ENCODE measurements at regions not wholly inside any gene's neighbourhood (a gene's known extent, or its start where the extent isn't known, plus 50 kb on each side); places are given as distances from the start of the nearest gene placed in this dataset.

GRCh38 chr2:118622108-118622507 lies 225.3 kb downstream of the EN1 start:
- Mint-ChIP-seq H3K9me3 (peaks cover 1% of the 10 kb centered on the region), H3K27me3 (peaks cover 5% of the 10 kb centered on the region), H3K4me1 (no peaks in the 10 kb centered on the region), H3K27ac (no peak overlapping the region), H3K4me3 (no peak overlapping the region), H3K36me3 (no peaks in the 10 kb centered on the region)
- DNase-seq (ENCODE audit: low spot score in 2 of 2) (no peak), ATAC-seq (ENCODE audit: low read depth) (no peak)

GRCh38 chr2:118618279-118618678 lies 229.2 kb downstream of the EN1 start:
- no peaks in the 10 kb centered on the region for H3K36me3 Mint-ChIP-seq
- DNase-seq (ENCODE audit: low spot score in 2 of 2), result no peak
- no peak overlapping the region for H3K27ac Mint-ChIP-seq
- H3K9me3 Mint-ChIP-seq, result peaks cover 1% of the 10 kb centered on the region
- no peaks in the 10 kb centered on the region for H3K4me1 Mint-ChIP-seq
- ATAC-seq (ENCODE audit: low read depth), result no peak
- peaks cover 6% of the 10 kb centered on the region for H3K27me3 Mint-ChIP-seq
- no peak overlapping the region for H3K4me3 Mint-ChIP-seq

GRCh38 chr2:118616432-118616831 lies 231.0 kb downstream of the EN1 start:
- no peak overlapping the region for H3K27ac Mint-ChIP-seq
- DNase-seq (ENCODE audit: low spot score in 2 of 2) (no peak), ATAC-seq (ENCODE audit: low read depth) (no peak)
- H3K36me3 Mint-ChIP-seq, result no peaks in the 10 kb centered on the region
- H3K4me1 Mint-ChIP-seq, result no peaks in the 10 kb centered on the region
- H3K9me3 Mint-ChIP-seq, result peaks cover 1% of the 10 kb centered on the region
- peaks cover 6% of the 10 kb centered on the region for H3K27me3 Mint-ChIP-seq
- H3K4me3 Mint-ChIP-seq, result no peak overlapping the region

- Mint-ChIP-seq H3K36me3 (no peaks in the 10 kb centered on the region), H3K4me3 (no peak overlapping the region), H3K4me1 (no peaks in the 10 kb centered on the region), H3K27me3 (peaks cover 5% of the 10 kb centered on the region), H3K27ac (no peak overlapping the region), H3K9me3 (no peaks in the 10 kb centered on the region)
- DNase-seq (ENCODE audit: low spot score in 2 of 2) (no peak), ATAC-seq (ENCODE audit: low read depth) (no peak)
Observed at GRCh38 chr2:118614841-118615271, 232.6 kb downstream of the EN1 start.

GRCh38 chr2:118613737-118614136 lies 233.7 kb downstream of the EN1 start:
- ATAC-seq (ENCODE audit: low read depth) (no peak), DNase-seq (ENCODE audit: low spot score in 2 of 2) (no peak)
- Mint-ChIP-seq H3K9me3 (no peaks in the 10 kb centered on the region), H3K36me3 (no peaks in the 10 kb centered on the region), H3K4me1 (no peaks in the 10 kb centered on the region), H3K4me3 (no peak overlapping the region), H3K27me3 (peaks cover 3% of the 10 kb centered on the region), H3K27ac (no peak overlapping the region)

GRCh38 chr2:118611691-118612090 lies 235.8 kb downstream of the EN1 start:
- Mint-ChIP-seq H3K36me3 (no peaks in the 10 kb centered on the region), H3K9me3 (no peaks in the 10 kb centered on the region), H3K27me3 (peaks cover 3% of the 10 kb centered on the region), H3K27ac (no peak overlapping the region), H3K4me1 (no peaks in the 10 kb centered on the region), H3K4me3 (no peak overlapping the region)
- ATAC-seq (ENCODE audit: low read depth) (no peak), DNase-seq (ENCODE audit: low spot score in 2 of 2) (no peak)

- no peaks in the 10 kb centered on the region for H3K4me1 Mint-ChIP-seq
- H3K27ac Mint-ChIP-seq, result no peak overlapping the region
- no peak for ATAC-seq (ENCODE audit: low read depth)
- H3K4me3 Mint-ChIP-seq, result no peak overlapping the region
- H3K9me3 Mint-ChIP-seq, result no peaks in the 10 kb centered on the region
- no peaks in the 10 kb centered on the region for H3K36me3 Mint-ChIP-seq
- H3K27me3 Mint-ChIP-seq, result no peaks in the 10 kb centered on the region
- no peak for DNase-seq (ENCODE audit: low spot score in 2 of 2)
Observed at GRCh38 chr2:118609138-118609537, 238.3 kb downstream of the EN1 start.

- no peak overlapping the region for H3K27ac Mint-ChIP-seq
- H3K4me3 Mint-ChIP-seq, result no peak overlapping the region
- H3K9me3 Mint-ChIP-seq, result no peaks in the 10 kb centered on the region
- no peaks in the 10 kb centered on the region for H3K27me3 Mint-ChIP-seq
- ATAC-seq (ENCODE audit: low read depth) (no peak), DNase-seq (ENCODE audit: low spot score in 2 of 2) (no peak)
- H3K4me1 Mint-ChIP-seq, result no peaks in the 10 kb centered on the region
- no peaks in the 10 kb centered on the region for H3K36me3 Mint-ChIP-seq
Observed at GRCh38 chr2:118607641-118608040, 239.8 kb downstream of the EN1 start.

GRCh38 chr2:118604811-118605210 lies 242.6 kb downstream of the EN1 start:
- Mint-ChIP-seq H3K27ac (no peak overlapping the region), H3K27me3 (peaks cover 2% of the 10 kb centered on the region), H3K4me3 (no peak overlapping the region), H3K4me1 (no peaks in the 10 kb centered on the region), H3K9me3 (peaks cover 6% of the 10 kb centered on the region), H3K36me3 (no peaks in the 10 kb centered on the region)
- DNase-seq (ENCODE audit: low spot score in 2 of 2) (no peak), ATAC-seq (ENCODE audit: low read depth) (no peak)

GRCh38 chr2:118604371-118604770 lies 243.1 kb downstream of the EN1 start:
- Mint-ChIP-seq H3K9me3 (peaks cover 6% of the 10 kb centered on the region), H3K27ac (no peak overlapping the region), H3K4me1 (no peaks in the 10 kb centered on the region), H3K27me3 (peaks cover 2% of the 10 kb centered on the region), H3K36me3 (no peaks in the 10 kb centered on the region), H3K4me3 (no peak overlapping the region)
- DNase-seq (ENCODE audit: low spot score in 2 of 2) (no peak), ATAC-seq (ENCODE audit: low read depth) (no peak)

- Mint-ChIP-seq H3K9me3 (peaks cover 8% of the 10 kb centered on the region), H3K4me1 (no peaks in the 10 kb centered on the region), H3K36me3 (no peaks in the 10 kb centered on the region), H3K4me3 (no peak overlapping the region), H3K27ac (no peak overlapping the region), H3K27me3 (peaks cover 2% of the 10 kb centered on the region)
- ATAC-seq (ENCODE audit: low read depth) (no peak), DNase-seq (ENCODE audit: low spot score in 2 of 2) (no peak)
Observed at GRCh38 chr2:118599141-118599540, 248.3 kb downstream of the EN1 start.

- Mint-ChIP-seq H3K4me3 (no peak overlapping the region), H3K27ac (no peak overlapping the region), H3K4me1 (no peaks in the 10 kb centered on the region), H3K27me3 (peaks cover 2% of the 10 kb centered on the region), H3K36me3 (no peaks in the 10 kb centered on the region), H3K9me3 (peaks cover 4% of the 10 kb centered on the region)
- ATAC-seq (ENCODE audit: low read depth) (no peak), DNase-seq (ENCODE audit: low spot score in 2 of 2) (no peak)
Observed at GRCh38 chr2:118596620-118597019, 250.8 kb downstream of the EN1 start.

GRCh38 chr2:118593257-118593656 lies 254.2 kb downstream of the EN1 start:
- Mint-ChIP-seq H3K27ac (no peak overlapping the region), H3K4me3 (no peak overlapping the region), H3K9me3 (peaks cover 2% of the 10 kb centered on the region), H3K36me3 (no peaks in the 10 kb centered on the region), H3K4me1 (no peaks in the 10 kb centered on the region), H3K27me3 (peaks cover 2% of the 10 kb centered on the region)
- ATAC-seq (ENCODE audit: low read depth) (no peak), DNase-seq (ENCODE audit: low spot score in 2 of 2) (no peak)

- ATAC-seq (ENCODE audit: low read depth) (no peak), DNase-seq (ENCODE audit: low spot score in 2 of 2) (no peak)
- peaks cover 2% of the 10 kb centered on the region for H3K27me3 Mint-ChIP-seq
- no peaks in the 10 kb centered on the region for H3K4me1 Mint-ChIP-seq
- no peak overlapping the region for H3K4me3 Mint-ChIP-seq
- no peak overlapping the region for H3K27ac Mint-ChIP-seq
- peaks cover 2% of the 10 kb centered on the region for H3K9me3 Mint-ChIP-seq
- H3K36me3 Mint-ChIP-seq, result no peaks in the 10 kb centered on the region
Observed at GRCh38 chr2:118591223-118591622, 256.2 kb downstream of the EN1 start.

GRCh38 chr2:118589721-118590120 lies 257.7 kb downstream of the EN1 start:
- Mint-ChIP-seq H3K27me3 (peaks cover 2% of the 10 kb centered on the region), H3K4me1 (no peaks in the 10 kb centered on the region), H3K4me3 (no peak overlapping the region), H3K9me3 (peaks cover 3% of the 10 kb centered on the region), H3K27ac (no peak overlapping the region), H3K36me3 (no peaks in the 10 kb centered on the region)
- DNase-seq (ENCODE audit: low spot score in 2 of 2) (no peak), ATAC-seq (ENCODE audit: low read depth) (no peak)

- Mint-ChIP-seq H3K9me3 (peaks cover 3% of the 10 kb centered on the region), H3K4me1 (no peaks in the 10 kb centered on the region), H3K27me3 (peaks cover 2% of the 10 kb centered on the region), H3K27ac (no peak overlapping the region), H3K36me3 (no peaks in the 10 kb centered on the region), H3K4me3 (no peak overlapping the region)
- no peak for DNase-seq (ENCODE audit: low spot score in 2 of 2)
- ATAC-seq (ENCODE audit: low read depth), result no peak
Observed at GRCh38 chr2:118588850-118589249, 258.6 kb downstream of the EN1 start.

Data from memory B cell (primary cell).